HG02938 (cell line): ENCODE measurements at regions not wholly inside any gene's neighbourhood (a gene's known extent, or its start where the extent isn't known, plus 50 kb on each side); places are given as distances from the start of the nearest gene placed in this dataset.

ENCODE experiments used
- ATAC-seq: cut with Tn5 transposase; IDR thresholded peaks from one replicate; pipeline ENCODE4 v1.9.1; 2021; ENCODE audit warnings: mild to moderate bottlenecking, moderate library complexity; ENCODE audit not compliant: unreplicated experiment

DNA sequence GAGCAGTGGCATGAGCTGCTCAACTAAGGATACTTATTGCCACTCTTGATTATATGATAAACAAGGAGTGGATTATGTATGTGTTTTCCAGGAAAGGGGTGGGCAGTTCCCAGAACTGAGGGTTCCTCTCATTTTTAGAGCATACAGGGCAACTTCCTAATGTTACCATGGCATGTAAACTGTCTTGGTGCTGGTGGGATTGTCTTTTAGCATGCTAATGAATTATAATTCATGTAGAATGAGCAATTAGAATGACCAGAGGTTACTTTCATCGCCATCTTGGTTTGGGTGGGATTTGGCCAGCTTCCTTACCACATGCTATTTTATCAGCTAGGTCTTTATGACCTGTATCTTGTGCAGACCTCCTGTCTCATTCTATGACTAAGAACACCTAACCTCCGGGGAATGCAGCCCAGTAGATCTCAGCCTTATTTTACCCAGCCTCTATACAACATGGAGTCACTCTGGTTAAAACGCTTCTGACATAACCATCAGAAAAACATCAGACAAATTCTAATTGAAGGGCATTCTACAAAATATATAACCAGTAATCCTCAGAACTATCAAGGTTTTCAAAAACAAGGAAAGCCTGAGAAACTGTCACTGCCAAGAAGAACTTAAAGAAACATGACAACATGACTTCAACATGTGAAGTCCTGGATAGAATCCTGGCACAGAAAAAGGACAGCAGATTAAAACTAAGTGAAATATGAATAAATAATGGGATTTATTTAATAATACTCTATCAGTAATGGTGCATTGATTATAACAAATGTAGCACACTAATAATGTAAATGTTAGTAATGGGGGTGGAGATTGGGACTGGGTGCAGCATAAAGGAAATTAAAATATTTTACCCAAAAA is 365.0 kb downstream of the SEMA3D start:
- no peak for ATAC-seq

DNA sequence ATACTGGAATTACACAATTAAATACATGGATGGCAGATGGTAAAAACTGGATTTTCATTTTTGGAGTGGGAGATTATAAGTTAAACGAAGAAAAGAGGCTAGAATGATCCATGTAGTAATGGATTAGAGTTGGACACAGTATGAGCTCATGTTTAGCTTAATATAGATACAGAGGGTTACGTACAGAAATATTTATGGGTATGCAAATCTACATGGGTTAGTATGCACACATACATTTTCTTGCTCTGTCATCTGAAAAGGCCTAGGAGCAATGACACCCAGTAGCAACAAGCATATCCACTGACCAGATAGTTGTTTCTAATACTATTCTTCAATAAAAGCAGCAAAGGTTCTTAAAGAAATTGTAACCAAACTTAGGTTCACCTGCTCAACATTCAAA is 366.4 kb downstream of the SEMA3D start:
- no peak for ATAC-seq

DNA sequence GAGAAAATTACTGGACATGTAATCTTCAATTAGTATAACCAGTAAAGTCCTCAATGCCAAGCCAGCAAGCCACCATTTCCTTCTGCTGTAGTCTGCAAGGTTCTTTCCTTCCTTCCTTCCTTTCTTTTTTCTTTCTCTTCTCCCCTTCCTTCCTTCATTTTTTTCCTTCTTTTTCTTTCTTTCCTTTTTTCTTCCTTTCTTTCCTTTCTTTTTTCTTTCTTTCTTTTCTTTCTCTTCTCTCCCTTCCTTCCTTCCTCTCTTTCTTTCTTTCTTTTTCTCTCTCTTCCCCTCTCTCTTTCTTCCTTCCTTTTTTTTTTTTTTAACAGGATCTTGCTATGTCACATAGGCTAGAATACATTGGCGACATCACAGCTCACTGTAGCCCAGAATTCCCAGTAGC is 369.8 kb downstream of the SEMA3D start:
- ATAC-seq, result no peak

DNA sequence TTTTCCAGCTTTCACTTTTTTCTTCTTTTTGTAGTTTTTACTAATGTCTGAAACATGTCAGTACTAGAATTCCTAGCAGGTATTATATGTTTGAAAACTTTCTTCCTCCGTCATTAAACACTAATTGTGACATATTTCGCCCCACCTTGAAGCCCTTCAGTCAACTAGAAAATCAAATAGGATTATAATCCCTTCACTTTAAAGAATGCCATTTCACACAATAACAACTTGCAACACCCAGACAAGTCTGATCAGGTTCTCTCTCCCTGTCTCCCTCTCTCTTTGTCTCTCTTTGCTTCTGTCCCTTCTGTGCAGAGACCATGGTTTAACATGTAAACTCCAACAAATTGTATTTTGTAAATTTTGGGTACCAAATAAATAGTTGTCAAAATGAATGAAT is 373.5 kb downstream of the SEMA3D start:
- no peak for ATAC-seq

DNA sequence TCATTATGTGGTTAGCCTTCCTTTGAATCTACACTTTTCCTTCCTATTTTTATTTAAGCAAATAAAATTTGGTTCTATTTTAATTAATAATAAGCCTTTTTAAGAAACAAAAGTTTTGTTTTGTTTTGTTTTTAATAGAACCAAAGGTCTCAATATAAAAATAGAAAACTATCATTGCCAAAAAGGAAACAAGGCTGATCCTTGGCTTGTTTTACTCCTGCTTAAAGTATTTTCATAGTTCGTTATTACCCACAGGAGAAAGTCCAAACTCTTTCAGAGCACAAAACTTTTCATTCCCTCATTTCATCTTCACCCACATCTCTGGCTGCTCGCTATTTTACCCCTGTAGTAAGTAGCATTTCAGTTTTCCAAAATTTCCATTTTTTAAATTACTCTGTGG is 374.8 kb downstream of the SEMA3D start:
- no peak for ATAC-seq

DNA sequence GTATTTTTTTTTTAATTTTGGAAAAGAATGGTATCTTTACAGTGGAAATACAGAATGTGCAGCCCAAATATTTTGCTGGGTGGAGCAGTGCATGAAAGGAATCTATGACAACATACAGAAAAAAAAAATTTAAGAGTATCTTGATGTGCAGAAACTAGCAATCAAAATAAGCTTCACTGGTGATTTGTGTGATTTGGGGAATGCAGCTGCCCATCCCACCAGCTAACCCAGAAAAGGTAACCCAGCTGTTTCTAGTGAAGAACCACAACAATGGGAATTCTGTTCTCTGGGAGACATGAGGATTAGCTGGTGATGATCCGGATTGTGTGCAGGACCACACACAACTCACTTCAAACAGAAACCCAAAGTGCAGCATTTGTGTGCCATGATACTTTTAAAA is 375.5 kb downstream of the SEMA3D start:
- no peak for ATAC-seq

DNA sequence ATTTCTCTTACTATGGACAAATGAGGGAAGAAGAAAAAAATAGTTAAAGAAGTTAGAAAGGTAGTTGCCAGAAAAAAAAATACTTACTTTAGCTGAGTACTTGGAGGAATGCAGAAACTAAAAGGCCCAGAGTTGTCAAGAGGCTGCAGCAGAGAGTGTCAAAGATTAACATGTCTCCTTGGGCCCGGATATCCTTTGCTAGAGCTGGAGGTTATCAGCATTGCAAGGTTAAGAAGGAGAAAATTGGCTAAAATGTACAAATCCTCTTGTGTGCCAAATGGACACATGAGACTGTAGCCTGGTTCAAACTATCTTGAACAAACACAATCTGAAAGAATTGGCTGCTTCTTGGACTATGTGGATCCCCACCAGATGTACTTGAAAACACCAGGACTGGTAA is 377.0 kb downstream of the SEMA3D start:
- no peak for ATAC-seq

DNA sequence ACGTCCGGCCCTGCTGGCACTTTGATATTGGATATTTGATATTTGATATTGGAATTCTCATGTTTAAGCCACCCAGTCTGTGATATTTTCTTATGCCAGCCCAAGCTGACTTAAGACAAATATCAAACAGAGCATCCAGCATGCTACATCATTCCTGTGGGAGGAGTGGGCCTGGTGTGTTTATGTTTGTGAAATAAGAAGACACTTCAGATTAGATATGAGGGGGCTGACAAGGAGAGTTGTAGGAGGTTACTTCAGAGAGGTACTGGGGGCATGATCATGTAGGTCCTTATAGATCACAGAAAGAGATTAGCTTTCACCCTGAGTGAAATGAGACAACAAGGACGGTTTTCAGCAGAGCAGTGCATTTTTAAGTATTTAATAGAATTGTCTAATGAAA is 382.9 kb downstream of the SEMA3D start:
- ATAC-seq, result no peak

DNA sequence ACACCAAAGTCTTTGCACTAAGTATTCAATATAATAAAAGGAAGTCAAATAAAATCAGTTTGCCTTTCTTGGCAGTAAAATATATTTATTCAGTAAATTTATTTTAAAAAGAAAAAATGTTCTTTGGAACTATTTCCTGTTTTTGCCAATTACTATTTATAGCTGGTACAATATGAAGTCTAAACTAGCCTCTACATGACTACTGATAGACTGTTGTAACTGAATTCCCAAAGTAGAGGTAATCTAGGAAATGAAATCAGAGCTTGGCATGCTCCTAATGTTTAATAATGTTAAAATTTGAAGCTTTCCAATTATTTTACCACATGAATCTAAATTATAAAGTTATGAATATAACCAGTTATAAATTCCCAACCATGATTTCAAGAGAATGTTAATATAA is 385.5 kb downstream of the SEMA3D start:
- no peak for ATAC-seq

DNA sequence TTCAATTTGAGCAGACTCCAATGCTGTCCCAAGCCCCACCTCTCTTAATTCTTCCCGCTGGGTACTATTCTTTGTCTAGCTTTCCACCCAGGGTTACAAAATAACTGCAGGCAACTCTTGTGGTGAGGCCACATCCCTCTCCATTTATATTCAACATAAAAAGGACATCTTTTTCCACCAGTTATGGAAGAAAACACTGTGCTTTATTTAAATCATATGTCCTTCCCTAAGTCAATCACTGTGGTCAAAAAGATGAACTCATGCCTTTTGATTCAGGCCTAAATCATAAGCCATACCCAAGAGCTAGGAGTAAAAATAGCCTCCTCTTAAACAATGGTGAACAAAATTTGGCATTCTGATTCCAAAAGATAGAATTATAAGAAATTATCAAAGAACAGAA is 386.0 kb downstream of the SEMA3D start:
- ATAC-seq, result no peak

DNA sequence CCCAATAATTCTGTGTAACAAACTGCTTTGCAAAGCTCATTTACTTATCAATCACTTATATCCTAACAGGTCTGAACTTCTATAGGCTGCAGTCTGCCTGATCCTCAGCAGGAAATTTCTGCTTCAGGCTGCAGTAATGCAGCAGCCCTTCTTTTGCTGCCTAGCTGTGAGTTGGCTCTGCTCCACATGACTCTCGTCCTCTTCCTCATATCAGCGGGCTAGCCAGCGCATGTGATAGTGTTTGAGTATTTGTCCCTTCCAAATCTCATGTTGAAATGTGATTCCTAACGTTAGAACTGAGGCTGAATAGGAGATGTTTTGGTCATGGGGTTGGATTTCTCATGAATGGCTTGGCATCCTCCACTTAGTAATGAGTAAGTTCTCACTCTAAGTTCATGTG is 387.8 kb downstream of the SEMA3D start:
- no peak for ATAC-seq

DNA sequence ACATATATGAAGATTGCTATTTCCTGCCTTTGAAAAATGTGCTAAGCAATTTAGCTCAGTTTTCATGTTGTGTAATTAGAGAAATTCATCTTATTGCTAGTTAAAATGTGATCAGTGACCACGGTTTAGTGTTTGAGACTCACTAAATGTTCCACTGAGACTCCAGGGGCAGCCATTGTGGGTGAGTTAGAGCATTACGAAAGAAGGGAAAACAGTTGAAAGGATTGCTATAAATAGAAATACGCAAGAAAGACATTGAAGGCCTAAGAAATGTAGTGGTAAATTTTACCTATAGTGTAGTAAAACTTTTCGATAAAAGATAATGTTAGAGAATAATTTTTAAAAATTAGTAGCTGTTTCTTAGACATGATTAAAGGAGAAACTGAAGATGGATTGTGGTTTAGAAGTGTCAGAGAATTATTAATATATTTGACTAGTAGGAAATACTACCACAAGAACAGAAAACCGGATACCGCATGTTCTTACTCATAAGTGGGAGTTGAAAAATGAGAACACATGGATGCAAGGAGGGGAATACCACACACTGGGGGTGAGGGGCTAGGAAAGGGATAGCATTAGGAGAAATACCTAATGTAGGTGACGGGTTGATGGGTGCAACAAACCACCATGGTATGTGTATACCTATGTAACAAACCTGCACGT is 394.5 kb downstream of the SEMA3D start:
- peak; percentile 67 for ATAC-seq

DNA sequence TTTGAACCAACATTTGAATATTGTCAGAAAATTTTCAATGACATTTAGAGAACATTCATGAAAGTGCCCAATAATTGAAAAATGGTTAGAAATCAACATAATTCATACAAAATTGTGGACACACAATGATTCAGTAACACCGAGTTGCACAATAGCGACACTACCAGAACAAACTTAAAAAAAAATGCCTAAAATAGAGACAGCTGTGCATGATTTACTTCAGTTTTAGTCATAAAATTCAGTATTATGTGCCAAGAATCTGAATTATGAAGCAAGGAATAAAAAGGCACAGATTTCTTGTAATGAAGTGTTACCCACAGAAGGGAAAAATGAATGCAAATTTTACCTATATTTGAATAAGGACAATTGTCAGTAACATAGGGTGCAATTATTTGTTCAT is 396.0 kb downstream of the SEMA3D start:
- ATAC-seq, result no peak

DNA sequence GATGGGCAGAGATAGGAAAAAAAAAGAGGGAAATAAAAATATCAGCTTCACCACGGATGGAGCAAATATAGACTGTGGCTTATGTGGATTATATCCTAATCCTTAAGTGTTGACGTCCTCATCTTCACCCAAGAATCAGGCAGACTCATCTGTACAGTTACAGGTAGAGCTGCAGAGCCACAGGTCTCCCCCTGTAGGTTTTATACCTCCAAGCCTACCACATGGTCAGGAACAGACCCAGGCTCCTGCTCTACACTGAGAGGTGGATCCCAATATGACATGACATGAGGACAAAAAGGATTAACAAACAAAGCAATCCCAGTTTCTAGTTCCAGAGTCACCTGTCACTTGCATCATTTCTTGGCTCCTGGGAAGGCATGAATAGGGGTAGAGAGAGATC is 400.8 kb downstream of the SEMA3D start:
- ATAC-seq, result no peak

DNA sequence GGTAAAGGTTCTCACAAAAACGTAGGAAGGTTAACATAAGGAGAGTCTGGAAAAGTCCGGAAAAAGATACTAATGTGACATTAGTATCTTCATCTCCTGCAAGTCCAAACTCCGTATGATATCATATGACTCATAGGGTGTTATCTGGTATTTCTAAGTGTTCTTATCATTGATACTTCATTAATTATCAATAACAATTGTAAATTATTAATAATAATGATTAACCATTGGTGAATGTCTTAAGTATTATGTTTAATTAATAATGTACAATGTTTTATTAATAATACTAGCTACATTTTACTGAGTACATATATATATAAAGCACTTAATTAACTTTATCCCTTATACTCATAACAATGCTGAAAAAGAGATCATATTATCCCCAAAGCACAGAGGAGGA is 402.4 kb downstream of the SEMA3D start:
- no peak for ATAC-seq

DNA sequence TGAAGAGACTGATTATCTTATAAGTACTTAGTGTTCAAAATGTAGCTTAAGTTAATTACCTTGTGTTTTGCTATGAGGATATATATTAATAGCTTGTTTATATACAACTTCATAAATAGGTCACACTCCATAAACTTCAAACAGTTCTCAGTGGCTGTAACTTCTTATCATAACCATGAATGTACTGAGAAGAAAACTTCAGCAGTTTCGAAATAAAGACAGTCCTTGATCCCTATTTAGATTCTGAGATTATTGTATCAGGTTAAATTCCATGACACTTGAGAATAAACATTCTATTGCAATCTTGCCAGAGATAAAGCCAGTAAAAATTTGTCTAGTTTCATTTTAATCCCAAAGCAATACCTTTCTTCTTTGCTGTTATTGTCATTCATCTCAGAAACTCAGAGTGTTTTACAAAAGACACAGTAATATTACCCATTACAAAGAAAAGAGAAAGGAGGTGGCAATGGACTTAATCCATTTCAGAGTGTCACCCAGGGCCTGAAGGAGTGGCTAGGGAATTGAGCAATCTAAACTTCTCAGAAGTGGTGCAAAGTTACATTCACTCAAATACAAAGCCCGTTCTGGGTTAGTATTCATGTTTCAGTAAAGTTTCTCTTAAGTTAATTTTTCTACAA is 403.6 kb downstream of the SEMA3D start:
- no peak for ATAC-seq

DNA sequence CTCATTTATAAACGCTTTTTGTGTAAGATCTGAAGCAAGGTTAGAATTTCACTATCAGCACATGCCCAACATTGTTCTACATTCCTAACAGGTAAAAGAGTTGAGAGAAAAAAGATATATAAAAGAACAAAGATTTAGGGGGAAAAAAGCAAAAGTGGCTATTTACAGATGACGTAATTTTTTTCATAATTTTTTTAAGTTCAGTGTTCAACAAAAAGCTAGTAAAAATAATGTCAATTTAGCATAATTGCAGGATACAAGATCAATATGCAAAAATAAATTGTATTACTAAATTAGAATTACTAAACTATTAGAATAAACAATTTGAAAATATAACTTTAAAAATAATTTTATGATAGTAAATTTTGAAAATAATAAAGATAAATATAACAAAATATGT is 405.0 kb downstream of the SEMA3D start:
- no peak for ATAC-seq

DNA sequence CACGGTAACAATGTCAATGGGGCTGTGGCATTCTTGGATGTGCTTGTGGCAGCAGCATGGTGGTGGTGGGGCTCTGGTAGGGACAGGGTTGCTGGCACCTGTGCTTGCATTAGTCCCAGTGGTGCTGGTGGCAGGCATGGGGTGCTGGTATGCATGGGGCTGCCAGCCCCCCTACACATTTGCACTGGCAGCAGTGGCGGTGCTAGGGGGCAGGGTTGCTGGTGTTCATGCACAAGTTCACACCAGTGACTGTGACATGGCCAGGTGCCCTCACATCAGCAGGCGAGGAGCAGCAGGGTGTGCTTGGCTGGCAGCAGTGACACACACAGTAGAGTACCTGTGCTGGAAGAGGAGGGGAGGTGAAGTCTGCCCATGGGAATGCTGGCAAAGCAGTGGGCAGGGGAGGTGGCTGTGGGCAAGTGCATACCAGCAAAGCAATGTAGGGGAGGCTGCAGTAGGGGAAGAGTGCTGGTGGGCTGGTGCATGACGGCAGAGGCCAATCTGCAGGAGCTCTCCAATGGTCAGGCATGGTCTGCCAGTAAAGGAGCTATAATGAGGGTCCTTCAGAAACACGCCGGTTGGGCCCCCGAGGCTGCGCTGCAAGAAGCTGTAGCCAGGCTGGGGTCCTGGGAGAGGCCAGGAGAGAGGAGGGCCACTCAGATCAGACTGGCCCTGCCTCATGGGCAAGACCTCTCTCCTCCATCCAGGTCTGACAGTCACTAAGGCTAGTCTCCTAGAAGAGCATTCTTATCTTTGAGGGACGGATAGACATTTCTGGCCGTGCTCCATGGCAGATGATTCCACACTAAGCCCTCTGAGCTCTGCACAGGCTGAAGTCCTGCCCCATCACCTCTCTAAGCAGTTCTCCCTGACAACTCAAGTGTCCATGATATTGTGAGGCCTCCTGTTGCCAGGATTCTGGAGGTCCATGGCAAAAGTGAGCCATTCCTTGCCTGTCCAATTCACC is 406.4 kb downstream of the SEMA3D start:
- no peak for ATAC-seq

DNA sequence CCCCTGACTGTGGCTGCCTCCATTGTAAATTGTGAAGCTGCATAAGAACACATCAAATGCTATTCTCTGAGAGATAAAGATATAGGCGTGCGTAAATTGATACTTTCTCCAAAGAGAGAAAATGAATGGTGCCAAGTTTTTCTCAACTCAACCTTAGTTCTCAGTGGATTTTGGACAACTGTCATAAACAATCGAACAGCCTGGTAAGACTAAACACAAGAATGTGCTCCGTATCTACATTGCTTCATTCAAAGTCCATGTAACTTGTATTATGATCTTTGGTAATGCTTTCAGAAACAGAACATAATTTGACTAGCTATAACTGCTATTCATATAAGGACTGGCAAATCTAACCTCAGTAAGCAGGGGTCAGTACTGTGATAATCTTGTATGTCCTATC is 429.1 kb downstream of the SEMA3D start:
- no peak for ATAC-seq

DNA sequence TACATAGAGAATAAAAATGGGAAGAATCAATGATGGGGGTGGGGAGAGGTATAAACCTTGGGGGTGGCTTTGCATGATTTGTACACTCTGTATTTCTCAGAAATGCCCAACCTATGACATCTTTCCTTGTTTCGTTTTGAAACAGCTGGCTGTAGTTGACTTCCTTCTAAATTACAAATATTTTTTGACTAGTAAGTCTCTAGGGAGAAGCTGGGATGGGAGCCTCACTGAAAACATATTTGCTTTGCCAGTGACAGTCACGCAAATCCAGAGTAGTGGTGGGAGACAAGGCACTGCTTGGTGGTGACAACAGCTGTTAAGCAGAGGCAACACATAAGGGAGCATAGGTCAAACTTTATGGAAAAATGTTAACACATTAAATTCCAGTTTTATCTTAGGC is 440.5 kb downstream of the SEMA3D start:
- no peak for ATAC-seq

DNA sequence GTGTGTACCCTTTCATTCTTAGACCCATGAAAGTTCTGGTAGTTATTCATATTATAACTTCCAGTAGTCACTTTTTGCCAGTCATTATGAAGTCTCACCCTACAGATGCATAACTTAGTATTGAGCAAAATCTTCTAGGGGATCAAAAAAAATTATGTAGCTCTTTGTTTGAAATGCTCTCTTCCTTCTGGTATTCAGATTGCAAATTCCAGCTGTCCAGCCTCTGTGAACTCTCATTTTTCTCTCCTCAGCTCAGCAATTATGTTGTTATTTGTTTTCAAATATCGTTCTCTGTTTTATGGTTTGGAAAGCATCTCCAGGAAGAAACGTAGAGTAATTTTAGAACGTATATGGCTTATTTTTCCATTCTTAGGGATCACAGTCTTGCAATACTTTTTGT is 442.5 kb downstream of the SEMA3D start:
- ATAC-seq, result no peak
